Ramos (cell line): ENCODE measurements at regions not wholly inside any gene's neighbourhood (a gene's known extent, or its start where the extent isn't known, plus 50 kb on each side); places are given as distances from the start of the nearest gene placed in this dataset.

ENCODE experiments used
- in situ Hi-C: fragments of 300-500 bp; cut with MboI; formaldehyde crosslinking; loops from one replicate; pipeline ENCODE4 v1.14.3; 2022; ENCODE audit warnings: low sequenced_read_pairs; ENCODE audit not compliant: unreplicated experiment

DNA sequence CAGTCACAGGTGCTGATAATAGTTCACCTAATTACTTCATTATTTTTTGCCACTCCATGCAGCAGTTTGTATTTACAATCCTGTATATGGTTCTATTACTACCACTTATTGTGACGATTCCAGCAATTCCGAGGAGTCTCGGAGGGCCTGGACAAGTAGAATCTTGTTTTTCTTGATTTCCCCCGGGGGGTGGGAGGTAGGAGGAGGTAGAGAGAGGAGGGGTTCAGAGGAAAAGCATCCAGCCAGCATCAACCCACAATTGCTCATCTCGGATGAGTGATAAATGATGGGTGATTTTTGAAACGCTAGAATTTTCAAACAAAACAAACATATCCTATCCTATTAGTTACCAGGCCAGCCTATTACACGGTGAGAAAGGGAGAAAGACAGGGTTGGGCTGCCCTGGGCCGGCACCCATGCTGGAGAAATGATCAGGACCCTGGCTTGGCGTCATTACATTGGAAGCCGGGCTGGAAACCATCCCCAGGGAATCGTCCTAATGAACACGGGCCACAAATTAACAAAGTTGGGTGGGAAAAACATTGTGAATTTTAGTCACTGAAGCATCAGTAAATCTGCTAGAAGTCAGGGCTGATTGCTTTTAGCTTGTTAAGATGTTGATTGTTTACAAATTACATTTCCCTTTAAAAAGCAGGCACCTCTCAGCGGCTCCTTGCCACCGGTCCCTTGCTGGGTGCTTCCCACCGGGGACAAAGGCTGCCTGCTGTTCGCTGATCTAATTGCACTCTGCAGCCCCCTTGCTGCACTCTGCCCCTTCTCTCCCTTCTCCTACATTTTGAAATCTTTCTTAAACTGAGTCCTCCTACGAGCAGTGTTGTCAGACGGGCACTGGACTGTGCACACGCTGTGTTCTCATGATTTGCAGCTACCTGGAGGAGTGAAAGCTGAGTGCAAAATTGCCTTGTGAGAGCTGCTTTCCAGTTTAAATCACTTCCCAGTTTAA, 95.5 kb downstream of the FAM204A start:
- in situ Hi-C loops = loop anchor here (10.0 to 25.0 kb wide), 2 partner anchors 732 to 1034 kb away; no protein-coding TSS in a partner anchor

GRCh38 chr10:118243907-118244306, 98.2 kb downstream of the FAM204A start:
- in situ Hi-C loops = loop anchor here (10.0 to 25.0 kb wide), 2 partner anchors 729 to 1032 kb away; no protein-coding TSS in a partner anchor

DNA sequence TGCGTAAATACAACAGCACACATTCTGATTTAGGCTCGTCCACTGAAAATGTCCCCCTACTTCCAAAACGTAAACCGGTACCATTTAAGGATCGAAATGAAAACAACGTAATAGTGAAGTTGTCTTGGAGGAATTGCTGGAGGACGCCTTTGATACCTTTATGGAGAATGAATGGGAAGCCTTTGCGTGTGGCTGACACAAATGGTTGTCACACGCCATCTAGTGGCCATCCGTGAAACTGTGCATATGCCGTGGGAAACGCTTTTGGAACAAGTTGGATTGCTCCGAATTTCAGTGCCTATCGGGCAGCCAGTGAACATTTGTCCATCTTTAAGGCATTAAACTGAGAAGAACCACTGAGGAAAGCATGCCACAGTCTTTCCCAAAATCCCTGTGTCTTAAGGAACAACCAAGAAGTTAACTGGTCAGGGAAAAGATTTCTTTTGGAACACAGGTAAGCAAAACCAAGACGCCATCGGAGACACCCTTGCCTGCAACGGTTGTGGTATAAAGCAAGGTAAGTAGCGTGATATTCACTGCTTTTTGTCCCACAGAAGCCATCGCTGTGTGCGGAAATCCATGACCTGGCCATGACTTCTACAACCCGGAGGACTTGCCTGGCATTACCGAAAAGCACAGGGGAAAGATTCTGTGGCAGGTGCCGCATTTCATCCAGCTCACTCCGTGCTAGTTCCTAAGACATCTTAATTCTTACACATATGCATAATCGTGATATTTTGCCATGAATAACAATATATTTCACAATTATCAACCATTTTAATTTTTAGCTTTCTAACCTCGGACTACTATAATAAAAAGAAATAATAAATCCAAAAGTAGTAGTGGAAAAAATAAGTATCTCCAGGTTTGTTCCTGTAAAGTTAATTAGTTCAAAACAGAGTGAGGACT, 100.6 kb downstream of the FAM204A start:
- in situ Hi-C loops = loop anchor here (10.0 to 25.0 kb wide), 2 partner anchors 727 to 1029 kb away; no protein-coding TSS in a partner anchor

DNA sequence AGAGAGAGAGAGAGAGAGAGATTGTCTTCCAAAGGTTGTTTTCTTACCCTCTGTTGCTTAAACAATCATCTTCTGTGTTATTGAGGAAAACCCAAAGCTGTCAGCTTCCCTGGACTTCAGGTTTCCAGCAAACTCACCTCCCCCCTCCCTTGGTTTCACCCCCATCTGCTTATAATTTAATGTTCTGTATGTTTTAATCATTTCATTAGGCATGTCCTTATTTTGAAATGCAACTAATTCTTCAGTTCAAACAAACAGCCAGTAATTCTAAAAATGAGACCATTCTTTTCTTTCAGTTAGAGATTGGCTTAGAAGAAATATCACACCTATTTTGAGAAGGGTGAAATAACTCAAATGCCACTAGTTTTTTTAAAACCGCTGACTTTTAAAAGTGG, 102.9 kb downstream of the FAM204A start:
- in situ Hi-C loops = loop anchor here (10.0 to 25.0 kb wide), 2 partner anchors 744 to 1027 kb away; no protein-coding TSS in a partner anchor

GRCh38 chr10:118238573-118239235, 103.4 kb downstream of the FAM204A start:
- in situ Hi-C loops = loop anchor here (10.0 to 25.0 kb wide), 2 partner anchors 744 to 1026 kb away; no protein-coding TSS in a partner anchor

- in situ Hi-C loops = loop anchor here (10.0 to 25.0 kb wide), 2 partner anchors 743 to 1026 kb away; no protein-coding TSS in a partner anchor
These were observed 104.2 kb downstream of the FAM204A start for GRCh38 chr10:118237930-118238329.

DNA sequence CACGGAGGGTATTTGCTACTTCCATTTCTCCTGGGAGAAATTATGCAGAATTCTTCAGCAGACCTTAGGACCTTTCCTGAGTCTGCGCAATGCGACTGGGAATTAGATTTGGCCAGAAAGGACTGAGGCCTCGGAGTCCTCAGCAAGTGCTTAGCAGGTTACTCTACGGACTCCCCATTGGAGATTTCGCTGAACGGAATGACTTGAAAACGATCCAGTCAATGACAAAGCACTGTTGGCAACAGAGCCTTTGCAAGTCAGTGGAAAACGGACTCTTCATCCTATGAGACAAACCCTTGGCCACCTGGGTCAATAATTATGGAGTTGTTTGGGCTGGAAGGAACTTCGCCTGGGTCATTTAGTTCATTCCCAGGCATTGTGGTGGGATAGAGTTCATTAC, 107.4 kb downstream of the FAM204A start:
- in situ Hi-C loops = loop anchor here (10.0 to 25.0 kb wide), 2 partner anchors 740 to 1022 kb away; no protein-coding TSS in a partner anchor

GRCh38 chr10:118220346-118220850, 121.7 kb downstream of the FAM204A start:
- in situ Hi-C loops = no loop called here

DNA sequence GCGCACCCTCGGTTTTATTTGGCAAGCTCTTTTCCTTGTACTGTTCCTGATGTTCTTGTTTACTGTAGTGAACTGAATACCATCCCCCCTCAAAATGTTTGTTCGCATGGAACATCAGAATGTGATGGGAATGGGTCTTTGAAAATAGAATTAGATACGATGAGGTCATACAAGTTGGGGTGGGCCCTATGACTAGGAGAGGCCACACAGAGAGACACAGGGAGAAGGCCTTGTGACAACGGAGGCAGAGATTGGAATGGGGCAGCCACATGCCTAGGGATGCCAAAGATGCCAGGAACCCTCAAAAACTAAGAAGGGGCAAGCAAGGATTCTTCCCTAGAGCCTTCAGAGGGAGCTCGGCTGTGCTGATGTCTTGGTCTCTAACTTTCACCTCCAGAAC, 123.6 kb downstream of the FAM204A start:
- in situ Hi-C loops = no loop called here

- in situ Hi-C loops = no loop called here
These were observed 125.5 kb downstream of the FAM204A start for GRCh38 chr10:118216571-118217170.

DNA sequence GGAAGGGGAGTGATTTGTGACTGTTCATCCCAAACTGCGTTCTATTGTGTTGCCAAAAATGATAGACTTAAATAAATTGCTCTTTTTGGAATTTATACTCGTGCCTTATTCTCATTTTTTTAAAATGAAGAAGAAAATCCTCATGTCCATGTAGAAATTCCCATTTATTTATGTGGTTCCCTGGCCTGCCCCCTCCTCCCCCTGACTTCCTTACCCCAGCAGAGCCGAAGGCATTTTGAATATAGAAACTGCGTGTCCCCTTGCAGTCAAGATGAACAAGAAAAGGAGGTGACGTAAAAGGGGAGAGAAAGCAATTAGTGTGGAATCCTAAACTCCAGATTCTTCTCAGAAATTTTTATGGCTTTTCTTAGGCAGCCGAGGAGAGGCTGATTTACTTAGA, 126.1 kb downstream of the FAM204A start:
- in situ Hi-C loops = no loop called here

- in situ Hi-C loops = no loop called here
These were observed 127.3 kb downstream of the FAM204A start for GRCh38 chr10:118214776-118215175.

- in situ Hi-C loops = no loop called here
These were observed 128.7 kb downstream of the FAM204A start for GRCh38 chr10:118213436-118213835.

DNA sequence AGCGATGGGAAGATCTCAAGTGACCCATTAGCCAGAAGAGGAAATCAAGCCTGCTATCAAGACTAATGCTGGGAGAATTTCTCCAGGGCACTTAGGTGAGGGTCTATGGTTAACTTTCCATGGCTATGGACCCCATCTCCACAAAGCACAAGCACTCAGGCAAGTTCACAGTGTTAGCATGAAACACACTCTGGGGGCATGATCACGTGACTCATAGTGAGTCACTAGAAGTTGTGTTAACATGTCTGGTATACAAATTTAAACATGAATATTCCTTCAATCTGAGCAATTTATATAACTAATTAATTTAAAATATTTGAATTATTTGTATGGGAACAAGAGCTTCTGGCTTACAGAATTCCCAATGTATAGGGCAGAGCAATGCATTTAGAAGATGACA, 131.8 kb downstream of the FAM204A start:
- in situ Hi-C loops = no loop called here

DNA sequence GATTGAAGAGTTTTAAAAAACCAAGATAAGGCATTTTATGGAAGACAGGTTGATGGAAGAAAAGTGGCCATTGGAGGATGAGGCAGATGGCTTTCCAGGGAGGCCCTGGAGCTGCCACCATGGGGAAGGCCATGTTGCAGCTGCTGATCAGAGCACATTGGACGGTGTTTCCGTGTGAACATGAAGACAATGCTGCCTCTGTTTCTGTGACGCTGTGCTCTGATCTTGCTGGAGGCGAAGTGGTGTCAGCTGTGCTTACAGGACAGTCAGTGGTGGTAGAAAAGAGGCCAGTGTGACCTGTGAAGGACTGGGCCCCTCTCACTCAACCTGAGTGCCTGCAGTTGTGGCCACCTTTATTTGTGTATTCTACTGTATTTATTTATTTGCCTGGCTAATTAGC, 132.9 kb downstream of the FAM204A start:
- in situ Hi-C loops = no loop called here

DNA sequence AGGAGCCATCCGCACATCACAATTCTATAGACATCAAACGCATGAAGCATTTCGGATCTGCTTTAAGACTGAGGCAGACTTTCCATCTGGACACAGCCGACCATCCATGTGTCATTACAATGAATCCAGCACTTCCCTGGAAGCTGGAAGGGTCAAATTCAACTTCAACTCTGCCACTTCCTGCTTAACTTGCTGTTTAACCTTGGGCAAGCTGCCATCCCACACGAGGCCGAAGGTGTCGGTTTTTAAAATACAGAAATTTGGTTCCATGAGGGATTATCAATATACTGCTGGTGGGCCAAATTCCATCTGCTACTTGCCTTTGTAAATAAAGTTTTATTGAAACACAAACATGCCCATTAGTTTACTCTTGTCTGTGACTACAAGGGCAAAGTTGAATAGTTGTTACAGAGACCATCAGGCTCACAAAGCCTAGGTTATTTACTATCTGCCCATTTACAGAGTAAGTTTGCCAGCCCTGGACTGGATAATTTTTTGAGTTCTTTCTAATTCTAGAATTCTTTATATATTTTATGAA, 134.6 kb downstream of the FAM204A start:
- in situ Hi-C loops = no loop called here

GRCh38 chr10:118204292-118204943, 137.7 kb downstream of the FAM204A start:
- in situ Hi-C loops = no loop called here

GRCh38 chr10:118203461-118203860, 138.7 kb downstream of the FAM204A start:
- in situ Hi-C loops = no loop called here
